ENCODE measurements at regions not wholly inside any gene's neighbourhood (a gene's known extent, or its start where the extent isn't known, plus 50 kb on each side); places are given as distances from the start of the nearest gene placed in this dataset.

- no peak for TF ChIP-seq NPAS2 (CRISPR knock-in tag; IDR thresholded peaks at IDR 0.05; ENCODE audit: borderline replicate concordance)
- TF ChIP-seq POLR2A (IDR thresholded peaks at IDR 0.05; ENCODE audit: low read length), result no peak
- no peak for TF ChIP-seq CTCF (IDR thresholded peaks at IDR 0.05)
- TF ChIP-seq CEBPB (IDR thresholded peaks at IDR 0.05), result no peak
- no peak for TF ChIP-seq POLR2AphosphoS2 (conservative IDR thresholded peaks at IDR 0.05; ENCODE audit: low read length)
- TF ChIP-seq EP300 (IDR thresholded peaks at IDR 0.05), result no peak
- TF ChIP-seq JUNB (IDR thresholded peaks at IDR 0.05), result no peak
These were observed 301.5 kb upstream of the FBXO33 start for GRCh38 chr14:39733741-39734140.

Data from A549 (cell line).